H9 (cell line): ENCODE measurements at regions not wholly inside any gene's neighbourhood (a gene's known extent, or its start where the extent isn't known, plus 50 kb on each side); places are given as distances from the start of the nearest gene placed in this dataset.

Source experiments
- DNase-seq: peaks from one replicate; pipeline ENCODE4 v3.0.0-alpha.2; 2017
- H2AFZ ChIP-seq: one replicate; pipeline ENCODE4 v1.6.1; 2013; ENCODE audit warnings: mild to moderate bottlenecking, low read length, control low read depth, moderate library complexity
- H2AK5ac ChIP-seq: 2 replicates; pipeline ENCODE4 v1.6.1; 2013; ENCODE audit warnings: low read length, control low read depth, mixed read lengths; ENCODE audit not compliant: insufficient read length
- H2BK120ac ChIP-seq: one replicate; pipeline ENCODE4 v1.6.1; 2013; ENCODE audit warnings: low read depth, mild to moderate bottlenecking, low read length, control low read depth, inconsistent platforms; ENCODE audit not compliant: poor library complexity, severe bottlenecking
- H2BK12ac ChIP-seq: 2 replicates; pipeline ENCODE4 v1.6.1; 2013; ENCODE audit warnings: low read length, control low read depth, mixed read lengths, low read depth; ENCODE audit not compliant: insufficient read length
- H2BK15ac ChIP-seq: 2 replicates; pipeline ENCODE4 v1.6.1; 2013; ENCODE audit warnings: low read depth, low read length, control low read depth
- H2BK20ac ChIP-seq: one replicate; pipeline ENCODE4 v1.6.1; 2013; ENCODE audit warnings: low read depth, mild to moderate bottlenecking, low read length, control low read depth, inconsistent platforms; ENCODE audit not compliant: poor library complexity, severe bottlenecking
- H2BK5ac ChIP-seq: 2 replicates; pipeline ENCODE4 v1.6.1; 2013; ENCODE audit warnings: low read length, control low read depth, mixed read lengths; ENCODE audit not compliant: insufficient read length
- H3K14ac ChIP-seq: 2 replicates; pipeline ENCODE4 v1.6.1; 2013; ENCODE audit warnings: low read length, control low read depth; ENCODE audit not compliant: insufficient read depth
- H3K18ac ChIP-seq: 2 replicates; pipeline ENCODE4 v1.6.1; 2013; ENCODE audit warnings: low read depth, mild to moderate bottlenecking, mixed read lengths, low read length, control low read depth; ENCODE audit not compliant: insufficient read length
- H3K23ac ChIP-seq: 2 replicates; pipeline ENCODE4 v1.6.1; 2013; ENCODE audit warnings: low read length, control low read depth, mixed read lengths, low read depth; ENCODE audit not compliant: insufficient read length
- H3K23me2 ChIP-seq: 2 replicates; pipeline ENCODE4 v1.6.1; 2013; ENCODE audit warnings: low read depth, mild to moderate bottlenecking, mixed read lengths, low read length, control low read depth; ENCODE audit not compliant: insufficient read length, poor library complexity, severe bottlenecking
- H3K27ac ChIP-seq: 2 replicates; pipeline ENCODE4 v1.5.1; 2013; ENCODE audit warnings: low read length, control low read depth, mixed read lengths, low read depth; ENCODE audit not compliant: insufficient read length
- H3K27me3 ChIP-seq: 2 replicates; pipeline ENCODE4 v1.6.1; 2013; ENCODE audit warnings: low read length, control low read depth, inconsistent platforms; ENCODE audit not compliant: insufficient read depth
- H3K4ac ChIP-seq: 2 replicates; pipeline ENCODE4 v1.6.1; 2013; ENCODE audit warnings: low read depth, mild to moderate bottlenecking, control low read depth, inconsistent platforms, low read length, moderate library complexity
- H3K4me1 ChIP-seq: 2 replicates; pipeline ENCODE4 v1.6.1; 2013; ENCODE audit warnings: low read length, control low read depth, inconsistent platforms; ENCODE audit not compliant: insufficient read depth
- H3K4me2 ChIP-seq: 2 replicates; pipeline ENCODE4 v1.6.1; 2013; ENCODE audit warnings: low read length, control low read depth, mixed read lengths; ENCODE audit not compliant: insufficient read length, insufficient read depth
- H3K56ac ChIP-seq: 2 replicates; pipeline ENCODE4 v1.6.1; 2013; ENCODE audit warnings: low read depth, mild to moderate bottlenecking, mixed read lengths, low read length, control low read depth; ENCODE audit not compliant: insufficient read length
- H3K79me1 ChIP-seq: 2 replicates; pipeline ENCODE4 v1.6.1; 2013; ENCODE audit warnings: low read depth, mild to moderate bottlenecking, moderate library complexity, low read length, control low read depth, inconsistent platforms; ENCODE audit not compliant: insufficient read depth, poor library complexity, severe bottlenecking
- H3K79me2 ChIP-seq: 2 replicates; pipeline ENCODE4 v1.6.1; 2013; ENCODE audit warnings: low read length, control low read depth, inconsistent platforms; ENCODE audit not compliant: insufficient read depth
- H3K9ac ChIP-seq: 2 replicates; pipeline ENCODE4 v1.6.1; 2013; ENCODE audit warnings: low read length, control low read depth, mixed read lengths; ENCODE audit not compliant: insufficient read length; ENCODE audit errors: extremely low read depth
- H3K9me3 ChIP-seq: one replicate; pipeline ENCODE4 v1.6.1; 2013; ENCODE audit warnings: low read depth, low read length, inconsistent platforms; ENCODE audit not compliant: control insufficient read depth
- H3T11ph ChIP-seq: one replicate; pipeline ENCODE4 v1.6.1; 2013; ENCODE audit warnings: mild to moderate bottlenecking, low read length, control low read depth, inconsistent platforms
- H4K20me1 ChIP-seq: one replicate; pipeline ENCODE4 v1.6.1; 2013; ENCODE audit not compliant: control insufficient read depth, insufficient read length, insufficient read depth
- H4K5ac ChIP-seq: 2 replicates; pipeline ENCODE4 v1.6.1; 2013; ENCODE audit warnings: low read depth, mild to moderate bottlenecking, mixed read lengths, low read length, control low read depth; ENCODE audit not compliant: insufficient read length
- H4K8ac ChIP-seq: replicated peaks from 2 replicates; pipeline ENCODE4 v1.6.1; 2013; ENCODE audit warnings: low read length, control low read depth, mixed read lengths, low read depth; ENCODE audit not compliant: insufficient read length
- H4K91ac ChIP-seq: 2 replicates; pipeline ENCODE4 v1.6.1; 2013; ENCODE audit warnings: low read depth, mild to moderate bottlenecking, moderate library complexity, mixed read lengths, low read length, control low read depth; ENCODE audit not compliant: insufficient read length
- H3K27ac Mint-ChIP-seq, 3 experiments: 2 replicates in 2 of 3; 3 replicates in 1 of 3; pipeline ENCODE4 v1.8.0; 2020 to 2021; ENCODE audit warnings: mixed read lengths in 3 of 3, mild to moderate bottlenecking in 1 of 3, moderate library complexity in 1 of 3
- H3K27me3 Mint-ChIP-seq: 2 replicates; pipeline ENCODE4 v1.8.0; 2021; ENCODE audit warnings: low read depth, mild to moderate bottlenecking, moderate library complexity, mixed read lengths
- H3K36me3 Mint-ChIP-seq, 3 experiments: 2 replicates in 2 of 3; 3 replicates in 1 of 3; pipeline ENCODE4 v1.8.0; 2020 to 2021; ENCODE audit warnings: low read depth in 3 of 3, mixed read lengths in 3 of 3; ENCODE audit not compliant: insufficient read depth in 1 of 3
- H3K4me1 Mint-ChIP-seq, 2 experiments: 2 replicates each; pipeline ENCODE4 v1.8.0; 2020; ENCODE audit warnings: mixed read lengths in 2 of 2
- H3K4me3 Mint-ChIP-seq, 2 experiments: 2 replicates in 1 of 2; 3 replicates in 1 of 2; pipeline ENCODE4 v1.8.0; 2020 to 2021; ENCODE audit warnings: mild to moderate bottlenecking in 2 of 2, mixed read lengths in 2 of 2, moderate library complexity in 1 of 2
- H3K9me3 Mint-ChIP-seq, 2 experiments: 2 replicates in 1 of 2; 3 replicates in 1 of 2; pipeline ENCODE4 v1.8.0; 2020; ENCODE audit warnings: mild to moderate bottlenecking in 2 of 2, mixed read lengths in 2 of 2, moderate library complexity in 1 of 2
- CTCF ChIP-seq: fragments of 200-600 bp; sonication (generic); conservative IDR thresholded peaks from 3 replicates; pipeline ENCODE4 v1.8.0; 2021; ENCODE audit warnings: antibody characterized with exemption, mild to moderate bottlenecking
- WGBS: extraction: QIAGEN DNeasy Blood & Tissue Kit; methylation state at CpG from one replicate; pipeline ENCODE4 v1.1.7; 2013; ENCODE audit warnings: missing lambda C conversion rate, low lambda C conversion rate, mixed read lengths; ENCODE audit not compliant: insufficient read length; ENCODE audit errors: extremely low coverage; 5-methylcytosine and 5-hydroxymethylcytosine counted together

GRCh38 chr11:109222761-109223160 is 199.2 kb upstream of the C11orf87 start:
- Histone ChIP-seq H3K18ac (no peak overlapping the region), H3K9me3 (no peaks in the 10 kb centered on the region), H3K14ac (no peak overlapping the region), H3K79me2 (no peaks in the 10 kb centered on the region), H2AK5ac (no peak overlapping the region), H3K4me1 (no peaks in the 10 kb centered on the region), H3K27me3 (no peaks in the 10 kb centered on the region), H4K20me1 (no peaks in the 10 kb centered on the region), H4K91ac (no peak overlapping the region), H2AFZ (no peak overlapping the region), H4K8ac (no peak overlapping the region), H2BK120ac (no peak overlapping the region), H3T11ph (no peak overlapping the region), H3K27ac (no peak overlapping the region), H3K4me2 (no peak overlapping the region), H3K4ac (no peak overlapping the region), H3K56ac (no peak overlapping the region), H3K9ac (no peak overlapping the region), H3K23ac (no peak overlapping the region), H3K79me1 (no peaks in the 10 kb centered on the region), H3K23me2 (no peaks in the 10 kb centered on the region), H2BK15ac (no peak overlapping the region), H2BK12ac (no peak overlapping the region), H4K5ac (no peak overlapping the region), H2BK5ac (no peak overlapping the region), H2BK20ac (no peak overlapping the region)
- TF ChIP-seq CTCF, result no peak
- Mint-ChIP-seq H3K36me3 (peaks cover 0 to 9% (median 3%) of the 10 kb centered on the region in 3 experiments; a peak in 2 of 7 replicates), H3K27me3 (no peaks in the 10 kb centered on the region), H3K4me3 (no peak overlapping the region), H3K9me3 (peaks cover 5 to 6% of the 10 kb centered on the region in 2 experiments; a peak in 3 of 5 replicates), H3K4me1 (no peaks in the 10 kb centered on the region), H3K27ac (no peak overlapping the region; a peak in 1 of 7 replicates)
- DNase-seq, result no peak
- no CpG with 5 or more reads among the region's 2 CpGs for WGBS
